NCI-H526 (cell line): ENCODE measurements at regions not wholly inside any gene's neighbourhood (a gene's known extent, or its start where the extent isn't known, plus 50 kb on each side); places are given as distances from the start of the nearest gene placed in this dataset.

ENCODE experiments used
- DNase-seq, 2 experiments: peaks; one replicate each; lab custom pipeline; 2025; lab: John Stamatoyannopoulos, UW

GRCh38 chr2:21694079-21694878, 570.5 kb downstream of the TDRD15 start:
- no peak for DNase-seq

- no peak for DNase-seq
Observed at GRCh38 chr2:21696900-21697299, 573.1 kb downstream of the TDRD15 start.

GRCh38 chr2:21700644-21701043, 576.9 kb downstream of the TDRD15 start:
- DNase-seq = no peak

DNA sequence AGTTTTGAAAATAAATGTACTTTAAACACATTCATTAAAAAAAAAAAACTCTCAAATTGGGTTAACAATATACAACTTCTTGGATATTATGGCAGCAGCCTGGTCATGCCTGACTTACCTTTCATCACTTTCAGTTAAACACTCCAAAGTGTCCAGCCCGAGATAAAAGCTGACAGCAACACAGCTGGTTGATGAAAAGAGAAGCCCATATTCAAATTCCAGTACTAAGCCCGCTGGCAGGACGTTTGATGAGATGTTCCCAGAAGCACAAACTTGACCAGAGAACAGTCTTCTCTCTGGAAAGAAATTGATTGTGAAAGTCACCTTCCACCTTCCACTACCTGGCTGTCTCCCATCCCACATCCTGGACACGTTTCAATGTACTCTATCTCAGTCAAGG, 586.3 kb downstream of the TDRD15 start:
- peak in 1 of 2 experiments; percentile 2 for DNase-seq

GRCh38 chr2:21710496-21710895, 586.7 kb downstream of the TDRD15 start:
- no peak for DNase-seq

GRCh38 chr2:21715887-21716286, 592.1 kb downstream of the TDRD15 start:
- no peak for DNase-seq

- no peak for DNase-seq
Observed at GRCh38 chr2:21727101-21727500, 603.3 kb downstream of the TDRD15 start.

DNA sequence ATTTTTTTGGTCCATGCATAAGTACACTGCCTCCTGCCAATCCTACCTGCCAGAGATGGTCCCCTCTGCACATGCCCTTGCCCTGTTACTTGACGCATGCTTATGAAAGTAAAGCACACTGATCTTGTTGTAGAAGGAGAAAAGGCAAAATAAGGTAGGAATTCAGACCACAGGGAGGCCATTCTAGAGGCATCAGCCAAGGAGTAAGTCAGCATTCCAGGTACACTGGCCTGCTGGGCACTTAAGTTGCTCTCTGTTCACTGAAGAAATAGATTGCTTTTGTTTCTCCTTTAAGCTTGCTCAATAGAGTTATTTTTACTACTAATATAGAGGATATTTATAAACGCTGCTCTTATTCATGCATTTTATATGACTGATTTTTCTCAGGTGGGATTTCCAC, 604.4 kb downstream of the TDRD15 start:
- no peak for DNase-seq

DNA sequence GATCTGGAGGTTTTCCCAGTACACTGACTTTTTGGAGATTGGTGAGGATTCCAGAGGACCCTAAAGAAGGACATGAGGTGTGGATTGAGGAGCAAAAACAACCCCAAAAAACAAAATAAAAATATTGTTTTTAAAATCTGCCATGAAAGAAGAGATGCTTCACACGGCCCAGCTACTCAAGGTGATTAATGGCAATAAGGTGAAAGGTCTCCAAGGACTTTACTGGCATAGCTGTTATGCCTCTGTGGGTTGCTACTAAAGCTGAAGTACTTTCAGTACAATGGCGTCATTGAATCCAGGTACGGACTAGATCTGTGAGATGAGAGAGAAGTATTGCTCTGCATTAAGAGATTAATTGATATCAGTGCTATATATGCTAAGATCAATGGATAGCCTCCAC, 606.4 kb downstream of the TDRD15 start:
- no peak for DNase-seq

DNA sequence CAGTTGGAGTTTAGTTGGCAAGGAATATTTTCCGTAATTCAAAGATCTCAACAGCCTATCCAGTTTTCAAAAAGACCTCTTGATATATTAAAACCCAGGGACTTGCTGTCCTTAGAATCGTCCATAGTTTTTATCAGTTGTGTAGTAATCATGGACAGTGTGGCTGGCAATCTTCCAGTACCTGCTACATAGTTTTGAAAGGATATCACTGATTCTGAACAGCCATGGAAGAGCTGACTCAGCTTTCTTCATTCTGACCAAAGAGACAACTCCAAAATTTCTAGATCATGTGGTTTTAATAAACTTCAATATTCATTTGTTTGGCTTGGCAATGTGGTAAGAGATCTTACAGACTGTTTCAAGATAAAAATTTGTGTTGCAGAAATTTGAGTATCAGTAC, 616.7 kb downstream of the TDRD15 start:
- no peak for DNase-seq

GRCh38 chr2:21746499-21746898, 622.7 kb downstream of the TDRD15 start:
- DNase-seq = no peak

DNA sequence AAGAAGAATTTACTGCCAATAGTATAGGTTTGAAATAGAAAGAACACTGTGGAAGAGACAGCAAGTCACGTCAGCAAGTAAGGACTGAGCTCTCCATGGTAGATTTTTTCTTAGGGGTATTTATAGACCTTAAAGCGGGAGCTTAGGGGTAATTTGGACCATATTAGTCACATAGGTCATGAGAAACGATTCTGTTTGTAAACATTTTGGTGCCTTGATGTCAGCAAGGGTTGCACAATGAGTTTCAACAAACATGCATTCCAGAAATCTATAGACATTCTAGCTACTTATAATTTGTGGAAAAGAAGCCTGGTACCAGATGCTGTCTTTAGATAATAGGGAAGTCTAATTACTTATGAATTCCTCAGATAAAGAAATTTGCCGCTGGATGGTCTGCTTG, 624.7 kb downstream of the TDRD15 start:
- DNase-seq = no peak

- peak; percentile 55 to 74 for DNase-seq
Observed at GRCh38 chr2:21754164-21754788, 630.5 kb downstream of the TDRD15 start.

DNA sequence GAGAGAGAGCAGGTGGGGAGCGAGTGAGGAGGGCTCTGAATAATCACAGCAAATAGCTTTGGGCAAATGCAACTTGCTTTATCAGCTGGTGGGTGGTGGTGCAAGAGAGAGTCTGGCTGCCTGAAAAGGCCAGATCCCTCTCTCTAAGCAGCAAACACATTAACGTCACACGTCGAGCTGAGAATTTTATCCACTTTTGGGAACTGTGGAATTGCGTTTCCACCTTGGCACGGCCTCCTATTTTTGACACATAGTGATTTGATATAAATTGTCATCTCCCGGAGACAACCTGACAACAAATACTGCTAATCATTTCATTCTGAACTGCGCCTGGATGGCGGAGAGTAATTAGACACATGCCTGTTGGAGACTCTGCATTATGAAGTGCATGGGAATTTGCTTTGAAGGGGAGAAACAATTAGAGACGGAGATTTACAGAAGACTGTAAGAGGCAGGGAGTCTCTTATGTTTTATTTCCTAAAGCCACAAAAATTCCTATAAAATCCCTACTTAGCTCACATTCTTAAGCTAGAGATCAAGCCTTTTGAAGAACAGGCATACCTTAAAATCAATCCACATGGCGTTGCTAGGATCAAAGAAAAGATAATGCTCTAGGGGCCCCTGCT, 634.1 kb downstream of the TDRD15 start:
- DNase-seq = peak in 1 of 2 experiments; percentile 18

DNA sequence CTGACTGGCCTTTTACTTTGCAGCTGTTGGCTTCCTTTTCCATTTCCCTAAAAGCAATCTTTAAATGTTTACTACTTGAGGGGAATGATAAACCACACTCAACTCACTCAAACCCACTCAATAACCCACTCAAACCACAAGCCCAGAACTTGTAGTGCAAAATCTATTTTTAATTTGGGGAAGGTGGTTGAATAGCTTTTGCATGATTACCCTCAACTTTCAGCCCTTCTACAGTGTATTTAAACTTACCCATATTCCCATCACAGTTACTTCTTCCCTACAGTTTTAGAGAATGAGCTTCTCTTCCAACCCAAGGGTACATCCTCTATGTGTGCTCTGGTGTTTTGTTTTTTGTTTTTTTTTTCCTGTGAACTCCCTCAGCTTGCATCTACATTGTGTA, 636.1 kb downstream of the TDRD15 start:
- no peak for DNase-seq

DNA sequence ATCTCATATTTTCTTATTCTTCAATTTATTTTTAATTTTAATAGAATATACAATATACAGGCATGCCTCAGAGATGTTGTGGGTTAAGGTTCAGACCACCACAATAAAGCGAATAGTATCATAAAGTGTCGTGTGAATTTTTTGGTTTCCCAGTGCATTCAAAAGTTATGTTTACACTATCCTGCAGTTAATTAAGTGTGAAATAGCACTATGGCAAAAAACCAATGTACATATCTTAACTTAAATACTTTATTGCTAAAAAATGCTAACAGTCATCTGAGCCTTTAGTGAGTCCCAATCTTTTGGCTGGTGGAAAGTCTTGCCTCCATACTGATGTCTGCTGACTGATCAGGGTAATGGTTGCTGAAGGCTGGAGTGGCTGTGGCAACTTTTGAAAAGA, 637.6 kb downstream of the TDRD15 start:
- DNase-seq = no peak

GRCh38 chr2:21763501-21763900, 639.7 kb downstream of the TDRD15 start:
- no peak for DNase-seq

DNA sequence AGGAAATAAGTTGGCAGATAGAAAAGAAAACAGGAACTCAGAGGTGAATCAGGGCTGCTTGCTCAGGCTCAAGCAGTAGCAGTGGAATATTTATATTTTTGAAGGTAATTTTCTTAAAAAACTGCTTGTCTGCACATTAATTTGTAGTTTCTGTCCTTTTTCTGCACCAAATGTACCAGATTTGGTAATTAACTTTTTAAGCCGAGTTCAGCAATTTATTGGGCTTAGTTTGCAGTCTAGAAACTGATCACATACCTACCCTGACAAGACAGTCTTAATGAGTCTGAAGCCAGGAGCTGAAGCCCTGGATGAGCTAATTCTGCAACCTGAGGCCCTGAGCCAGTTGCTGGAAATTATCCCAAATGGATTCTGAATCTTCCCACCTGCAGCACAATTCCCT, 647.0 kb downstream of the TDRD15 start:
- no peak for DNase-seq

DNA sequence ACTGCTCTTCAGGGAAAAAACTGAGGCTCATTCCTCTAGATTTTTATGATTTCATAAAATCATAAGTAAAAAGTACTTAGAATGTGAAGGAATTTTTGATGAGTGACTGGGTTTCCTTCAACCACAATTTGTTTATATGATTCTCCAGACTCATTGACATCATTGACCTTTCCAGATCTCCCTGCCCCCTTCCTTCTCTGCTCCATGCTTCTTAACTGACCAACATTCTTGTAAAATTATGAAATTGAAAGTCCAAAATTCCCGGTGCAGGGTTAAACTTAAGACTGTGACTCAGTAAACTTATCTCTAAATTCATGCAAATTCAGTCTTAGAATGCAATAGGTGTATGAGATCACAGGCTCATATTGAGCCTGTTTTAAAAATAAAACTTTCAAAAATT, 648.9 kb downstream of the TDRD15 start:
- DNase-seq = no peak

DNA sequence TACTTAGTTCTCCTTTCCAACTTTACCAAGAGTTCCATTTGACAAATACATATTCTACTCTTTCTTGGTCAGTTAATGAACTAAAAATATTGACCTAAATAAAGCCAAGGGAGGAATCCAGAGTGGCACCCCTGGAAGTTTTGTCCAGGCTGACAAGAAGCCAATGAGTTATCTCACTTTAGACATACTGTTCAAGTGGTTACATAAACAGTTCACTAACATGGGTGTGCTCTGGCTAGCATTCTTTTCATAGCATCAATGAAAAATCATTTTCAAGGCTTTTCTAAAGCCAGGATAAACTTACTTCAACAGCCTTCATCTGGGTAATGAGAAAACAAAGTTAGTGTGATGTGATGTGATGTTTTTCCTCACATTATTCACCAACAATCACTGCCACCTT, 649.4 kb downstream of the TDRD15 start:
- DNase-seq = no peak

DNA sequence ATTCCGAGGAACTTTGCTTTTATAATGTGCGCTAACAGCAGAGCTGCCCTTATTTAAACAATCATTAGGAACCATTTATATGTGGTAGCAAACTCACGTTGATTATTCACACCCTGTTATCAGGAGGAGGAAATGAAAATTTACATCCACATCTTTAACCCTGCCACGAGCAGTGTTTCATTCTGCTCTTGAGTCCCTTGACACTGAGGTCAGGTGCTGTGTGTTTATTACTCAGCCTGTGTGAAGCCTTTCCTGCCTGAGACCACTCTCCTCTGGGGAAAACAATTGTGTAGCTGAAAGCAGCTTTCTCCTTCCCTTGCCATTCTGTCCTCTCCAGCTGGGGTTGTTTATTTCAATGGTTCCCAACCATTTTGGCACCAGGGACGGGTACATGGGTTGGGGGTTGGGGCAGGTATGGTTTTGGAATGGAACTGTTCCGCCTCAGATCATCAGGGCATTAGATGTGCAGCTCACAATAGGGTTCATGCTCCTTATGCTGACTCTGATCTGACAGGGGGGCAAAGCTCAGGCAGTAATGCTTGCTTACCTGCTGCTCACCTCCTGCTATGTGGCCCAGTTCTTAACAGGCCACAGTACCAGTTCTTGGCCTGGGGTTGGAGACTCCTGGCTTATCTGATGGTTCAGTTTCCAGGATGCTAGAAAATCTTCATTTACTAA, 651.1 kb downstream of the TDRD15 start:
- no peak for DNase-seq

DNA sequence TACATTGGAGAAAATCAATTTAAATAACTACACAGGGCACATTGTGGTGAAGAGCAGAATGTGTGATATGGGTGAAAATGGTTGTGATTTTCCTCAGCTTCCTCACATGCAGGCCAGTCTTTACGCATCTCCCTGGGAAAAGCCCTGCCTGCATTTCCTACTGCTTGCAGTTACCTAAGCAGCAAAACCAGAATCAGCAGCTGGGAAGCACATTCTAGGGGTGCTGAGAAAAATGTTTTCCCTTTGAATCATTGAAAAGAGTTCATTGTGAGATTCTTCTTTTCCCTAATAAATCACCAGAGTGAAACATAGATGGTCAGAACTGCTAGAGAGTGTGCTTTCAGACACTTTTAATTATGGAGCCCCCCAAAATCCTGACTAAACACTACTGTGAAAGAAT, 656.0 kb downstream of the TDRD15 start:
- no peak for DNase-seq

DNA sequence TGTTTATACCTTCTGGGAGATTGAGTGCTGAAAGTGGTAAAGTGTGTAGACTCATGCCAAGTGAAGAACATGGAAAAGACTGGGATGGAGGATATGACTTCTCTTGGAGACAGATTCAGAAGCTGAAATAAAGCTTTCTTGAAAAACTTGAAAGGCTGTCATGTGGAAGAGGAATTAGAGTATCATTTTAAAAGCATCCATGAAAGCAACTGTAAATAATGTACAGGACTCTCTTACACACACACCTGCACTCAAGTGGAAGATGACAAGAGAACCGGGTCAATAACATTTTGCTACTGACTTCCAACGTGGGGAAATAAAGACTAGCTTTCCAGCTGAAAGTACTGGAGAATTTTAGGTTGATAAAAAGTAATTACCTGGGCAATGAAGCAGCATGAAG, 658.2 kb downstream of the TDRD15 start:
- DNase-seq = no peak
